HFF-Myc (cell line): ENCODE measurements at regions not wholly inside any gene's neighbourhood (a gene's known extent, or its start where the extent isn't known, plus 50 kb on each side); places are given as distances from the start of the nearest gene placed in this dataset.

Source experiments
- DNase-seq: peaks from one replicate; pipeline ENCODE4 v3.0.0-alpha.2; 2011; ENCODE audit warnings: low read depth; ENCODE audit errors: extremely low read depth
- H3K4me3 ChIP-seq: replicated peaks from 2 replicates; pipeline ENCODE4 v1.5.1; 2011; ENCODE audit warnings: low read depth, mild to moderate bottlenecking, control low read depth, low read length
- TF ChIP-seq, protein P1 (sequence below): IDR thresholded peaks from 2 replicates; pipeline ENCODE4 v1.5.1; 2012; ENCODE audit warnings: mild to moderate bottlenecking, low read depth, low read length, control low read depth; ENCODE audit errors: missing control alignments

DNA sequence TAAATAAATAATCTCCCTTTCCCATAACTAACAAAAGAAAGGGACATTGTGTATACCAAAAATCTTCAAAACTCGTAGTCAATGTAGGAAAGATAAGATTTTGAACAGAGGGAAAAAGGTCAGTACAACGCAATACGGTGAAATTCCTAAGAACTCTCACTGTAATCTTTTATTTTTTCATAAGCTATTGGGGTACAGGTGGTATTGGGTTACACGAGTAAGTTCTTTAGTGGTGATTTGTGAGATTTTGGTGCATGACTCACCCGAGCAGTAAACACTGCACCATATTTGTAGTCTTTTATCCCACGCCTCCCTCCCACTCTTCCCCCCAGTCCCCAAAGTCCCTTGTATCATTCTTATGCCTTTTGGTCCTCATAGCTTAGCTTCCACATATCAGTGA is 718.0 kb downstream of the TBL1XR1 start:
- TF ChIP-seq, protein P1, sequence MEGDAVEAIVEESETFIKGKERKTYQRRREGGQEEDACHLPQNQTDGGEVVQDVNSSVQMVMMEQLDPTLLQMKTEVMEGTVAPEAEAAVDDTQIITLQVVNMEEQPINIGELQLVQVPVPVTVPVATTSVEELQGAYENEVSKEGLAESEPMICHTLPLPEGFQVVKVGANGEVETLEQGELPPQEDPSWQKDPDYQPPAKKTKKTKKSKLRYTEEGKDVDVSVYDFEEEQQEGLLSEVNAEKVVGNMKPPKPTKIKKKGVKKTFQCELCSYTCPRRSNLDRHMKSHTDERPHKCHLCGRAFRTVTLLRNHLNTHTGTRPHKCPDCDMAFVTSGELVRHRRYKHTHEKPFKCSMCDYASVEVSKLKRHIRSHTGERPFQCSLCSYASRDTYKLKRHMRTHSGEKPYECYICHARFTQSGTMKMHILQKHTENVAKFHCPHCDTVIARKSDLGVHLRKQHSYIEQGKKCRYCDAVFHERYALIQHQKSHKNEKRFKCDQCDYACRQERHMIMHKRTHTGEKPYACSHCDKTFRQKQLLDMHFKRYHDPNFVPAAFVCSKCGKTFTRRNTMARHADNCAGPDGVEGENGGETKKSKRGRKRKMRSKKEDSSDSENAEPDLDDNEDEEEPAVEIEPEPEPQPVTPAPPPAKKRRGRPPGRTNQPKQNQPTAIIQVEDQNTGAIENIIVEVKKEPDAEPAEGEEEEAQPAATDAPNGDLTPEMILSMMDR, result no peak
- no peak overlapping the region for H3K4me3 ChIP-seq
- DNase-seq, result no peak

DNA sequence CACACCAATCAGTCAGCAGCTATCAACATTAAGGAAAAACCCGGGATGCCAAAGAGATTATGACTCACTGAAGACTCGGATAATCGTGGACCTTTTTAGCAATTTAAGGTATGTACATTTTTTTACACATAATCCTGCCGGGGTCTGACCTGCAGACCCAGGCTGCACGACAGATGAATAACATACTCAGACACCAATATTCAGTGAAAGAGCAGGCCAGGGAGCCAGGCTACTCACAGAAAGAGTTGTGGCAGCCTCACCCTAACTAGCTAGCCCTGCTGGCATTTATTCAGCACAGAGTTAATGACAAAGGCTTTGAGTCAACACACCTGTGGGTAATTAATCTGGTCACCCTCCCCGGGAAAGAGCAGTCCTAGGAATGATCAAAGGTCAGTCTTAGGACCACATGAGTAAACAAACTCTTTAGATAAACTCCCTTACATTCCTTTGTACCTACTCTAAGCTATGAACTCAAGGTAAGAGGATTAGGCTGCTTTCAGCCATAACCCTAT is 727.5 kb downstream of the TBL1XR1 start:
- TF ChIP-seq, protein P1, result no peak
- DNase-seq, result no peak
- no peak overlapping the region for H3K4me3 ChIP-seq

DNA sequence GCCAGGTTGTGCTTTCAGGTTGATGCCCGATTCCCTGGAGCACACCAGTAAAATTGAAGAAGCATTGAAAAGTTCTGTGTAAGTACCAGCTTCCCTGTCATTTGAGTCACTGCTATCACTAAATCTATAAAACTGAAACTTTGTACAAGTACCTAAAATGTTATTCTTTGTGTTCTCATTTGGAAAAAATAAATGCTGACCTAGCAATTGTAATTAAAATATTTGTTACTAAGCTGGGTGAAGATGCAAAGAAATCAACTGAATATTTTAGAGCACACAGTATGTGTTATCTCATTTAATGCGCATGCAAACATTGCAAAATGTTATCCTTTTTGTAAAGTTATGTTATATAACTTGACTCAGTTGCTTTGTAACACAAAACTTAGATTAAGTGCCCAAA is 733.7 kb downstream of the TBL1XR1 start:
- TF ChIP-seq, protein P1, result no peak
- no peak overlapping the region for H3K4me3 ChIP-seq
- DNase-seq, result no peak

DNA sequence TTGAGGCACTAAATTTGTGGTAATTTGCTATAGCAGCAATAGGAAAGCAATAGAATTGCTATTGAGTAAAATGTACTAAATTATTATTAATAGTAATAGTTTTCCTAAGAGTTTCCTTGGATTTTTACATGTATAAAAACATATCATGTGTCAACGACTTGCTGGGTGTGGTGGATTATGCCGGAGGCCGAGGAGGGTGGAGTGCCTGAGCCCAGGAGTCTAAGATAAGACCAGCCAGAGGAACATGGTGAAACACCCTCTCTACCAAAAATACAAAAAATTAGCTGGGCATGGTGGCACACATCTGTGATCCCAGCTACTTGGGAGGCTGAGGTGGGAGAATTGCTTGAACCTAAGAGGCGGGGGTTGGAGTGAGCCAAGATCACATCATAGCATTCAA is 749.9 kb downstream of the TBL1XR1 start:
- TF ChIP-seq, protein P1, result no peak
- no peak for DNase-seq
- H3K4me3 ChIP-seq, result no peak overlapping the region

- H3K4me3 ChIP-seq, result no peak overlapping the region
- TF ChIP-seq, protein P1, result no peak
- no peak for DNase-seq
These were observed 755.0 kb downstream of the TBL1XR1 start for GRCh38 chr3:176442326-176442725.

DNA sequence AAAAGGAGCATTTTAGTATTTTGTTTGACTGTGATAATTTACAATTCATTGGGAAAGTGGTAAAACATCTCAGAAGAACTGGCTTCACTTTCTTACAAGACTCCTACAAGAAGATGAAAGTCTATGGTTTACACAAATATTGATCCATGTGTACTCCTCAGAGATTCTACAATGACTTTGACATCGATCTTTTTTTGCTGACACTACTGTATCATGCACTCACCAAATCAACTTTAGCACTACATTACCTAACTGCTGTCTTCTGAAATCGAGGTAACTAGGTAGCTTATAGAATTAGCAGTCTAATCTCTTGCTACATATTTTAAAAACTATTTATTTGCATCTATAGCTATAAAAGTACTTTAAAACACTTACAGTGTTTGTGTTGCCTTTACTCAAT is 757.6 kb downstream of the TBL1XR1 start:
- no peak for DNase-seq
- H3K4me3 ChIP-seq, result no peak overlapping the region
- TF ChIP-seq, protein P1, result no peak

DNA sequence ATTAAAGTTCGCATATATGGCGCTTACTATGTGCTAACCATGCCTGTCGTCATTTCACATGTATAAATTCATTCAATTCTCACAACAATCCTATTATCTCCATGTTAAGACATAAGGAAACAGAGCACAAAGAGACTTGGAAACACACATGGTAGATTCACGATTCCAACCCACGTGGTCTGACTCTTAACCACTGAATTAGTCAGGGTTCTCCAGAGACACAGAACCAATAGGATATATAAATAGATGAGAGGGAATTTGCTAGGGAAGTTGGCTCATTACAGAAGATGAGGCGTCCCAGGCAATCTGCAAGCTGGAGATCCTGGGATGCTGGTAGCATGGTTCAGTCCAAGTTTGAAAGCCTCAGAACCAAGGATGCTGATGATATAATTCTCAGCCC is 765.3 kb downstream of the TBL1XR1 start:
- DNase-seq, result no peak
- H3K4me3 ChIP-seq, result no peak overlapping the region
- TF ChIP-seq, protein P1, result no peak
